Body of pancreas (tissue), 4 donors: ENCODE measurements at regions not wholly inside any gene's neighbourhood (a gene's known extent, or its start where the extent isn't known, plus 50 kb on each side); places are given as distances from the start of the nearest gene placed in this dataset.

Experiments
- POLR2A ChIP-seq, 3 donors: fragments of 450-650 bp; IDR thresholded peaks; one replicate each; pipeline ENCODE4 v1.6.1; 2016; ENCODE audit warnings: antibody characterized with exemption in 3 of 3, mild to moderate bottlenecking in 2 of 3
- TF ChIP-seq, protein P1 (sequence below), 7 experiments: fragments of 450-650 bp in 4 of 7; fragments of 200-600 bp in 3 of 7; sonication (generic) in 3 of 7; IDR thresholded peaks; one replicate each; pipeline ENCODE4 v1.5.1; 2016 to 2019; ENCODE audit warnings: antibody characterized with exemption in 7 of 7

DNA sequence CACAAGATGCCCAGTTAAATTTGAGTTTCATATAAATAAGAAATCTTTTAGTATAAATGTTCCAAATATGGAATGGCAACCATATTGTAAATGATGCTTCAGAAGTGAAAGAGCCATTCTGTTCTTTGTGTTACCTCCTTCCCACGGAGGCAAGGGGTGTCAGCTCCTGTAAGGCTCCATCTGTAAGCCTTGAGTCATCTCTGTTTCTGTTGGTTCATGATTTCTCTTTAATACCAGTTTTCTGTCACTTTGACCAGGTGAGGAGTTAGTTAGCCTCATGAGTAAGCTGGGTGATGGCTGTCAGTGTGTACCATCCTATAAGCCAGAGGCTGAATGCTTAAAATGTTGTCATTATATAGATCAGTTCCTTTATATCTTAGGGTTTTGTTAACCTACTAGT, 61.9 kb downstream of the TMEM30B start:
- TF ChIP-seq, protein P1, sequence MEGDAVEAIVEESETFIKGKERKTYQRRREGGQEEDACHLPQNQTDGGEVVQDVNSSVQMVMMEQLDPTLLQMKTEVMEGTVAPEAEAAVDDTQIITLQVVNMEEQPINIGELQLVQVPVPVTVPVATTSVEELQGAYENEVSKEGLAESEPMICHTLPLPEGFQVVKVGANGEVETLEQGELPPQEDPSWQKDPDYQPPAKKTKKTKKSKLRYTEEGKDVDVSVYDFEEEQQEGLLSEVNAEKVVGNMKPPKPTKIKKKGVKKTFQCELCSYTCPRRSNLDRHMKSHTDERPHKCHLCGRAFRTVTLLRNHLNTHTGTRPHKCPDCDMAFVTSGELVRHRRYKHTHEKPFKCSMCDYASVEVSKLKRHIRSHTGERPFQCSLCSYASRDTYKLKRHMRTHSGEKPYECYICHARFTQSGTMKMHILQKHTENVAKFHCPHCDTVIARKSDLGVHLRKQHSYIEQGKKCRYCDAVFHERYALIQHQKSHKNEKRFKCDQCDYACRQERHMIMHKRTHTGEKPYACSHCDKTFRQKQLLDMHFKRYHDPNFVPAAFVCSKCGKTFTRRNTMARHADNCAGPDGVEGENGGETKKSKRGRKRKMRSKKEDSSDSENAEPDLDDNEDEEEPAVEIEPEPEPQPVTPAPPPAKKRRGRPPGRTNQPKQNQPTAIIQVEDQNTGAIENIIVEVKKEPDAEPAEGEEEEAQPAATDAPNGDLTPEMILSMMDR (IDR thresholded peaks at IDR 0.05), result no peak
- TF ChIP-seq POLR2A (IDR thresholded peaks at IDR 0.05), result no peak
